HG03469 (cell line): ENCODE measurements at regions not wholly inside any gene's neighbourhood (a gene's known extent, or its start where the extent isn't known, plus 50 kb on each side); places are given as distances from the start of the nearest gene placed in this dataset.

ENCODE experiments used
- ATAC-seq: cut with Tn5 transposase; IDR thresholded peaks from one replicate; pipeline ENCODE4 v1.9.1; 2021; ENCODE audit warnings: mild to moderate bottlenecking, moderate library complexity, moderate number of reproducible peaks; ENCODE audit not compliant: unreplicated experiment

GRCh38 chr22:48662476-48663135 is 1165.1 kb downstream of the BRD1 start:
- no peak for ATAC-seq

DNA sequence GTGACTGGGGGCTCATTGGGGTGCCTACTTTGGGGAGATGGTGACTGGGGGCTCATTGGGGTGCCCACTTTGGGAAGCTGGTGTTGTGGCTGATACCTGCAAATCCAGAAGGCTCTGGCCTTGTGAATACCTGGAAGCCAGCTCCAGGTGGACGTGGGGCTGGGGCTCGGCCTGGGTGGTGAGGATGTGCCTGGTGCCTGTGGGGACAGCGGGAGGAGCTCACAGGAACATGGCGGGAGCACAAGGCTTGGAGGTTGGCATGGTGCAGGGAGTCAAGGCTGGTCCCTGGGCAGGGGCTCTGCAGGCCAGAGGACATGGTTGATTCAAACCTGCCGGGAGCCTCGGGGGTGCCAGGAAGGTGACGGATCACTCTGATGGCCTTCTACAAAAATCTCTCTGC is 1165.7 kb downstream of the BRD1 start:
- ATAC-seq, result no peak

DNA sequence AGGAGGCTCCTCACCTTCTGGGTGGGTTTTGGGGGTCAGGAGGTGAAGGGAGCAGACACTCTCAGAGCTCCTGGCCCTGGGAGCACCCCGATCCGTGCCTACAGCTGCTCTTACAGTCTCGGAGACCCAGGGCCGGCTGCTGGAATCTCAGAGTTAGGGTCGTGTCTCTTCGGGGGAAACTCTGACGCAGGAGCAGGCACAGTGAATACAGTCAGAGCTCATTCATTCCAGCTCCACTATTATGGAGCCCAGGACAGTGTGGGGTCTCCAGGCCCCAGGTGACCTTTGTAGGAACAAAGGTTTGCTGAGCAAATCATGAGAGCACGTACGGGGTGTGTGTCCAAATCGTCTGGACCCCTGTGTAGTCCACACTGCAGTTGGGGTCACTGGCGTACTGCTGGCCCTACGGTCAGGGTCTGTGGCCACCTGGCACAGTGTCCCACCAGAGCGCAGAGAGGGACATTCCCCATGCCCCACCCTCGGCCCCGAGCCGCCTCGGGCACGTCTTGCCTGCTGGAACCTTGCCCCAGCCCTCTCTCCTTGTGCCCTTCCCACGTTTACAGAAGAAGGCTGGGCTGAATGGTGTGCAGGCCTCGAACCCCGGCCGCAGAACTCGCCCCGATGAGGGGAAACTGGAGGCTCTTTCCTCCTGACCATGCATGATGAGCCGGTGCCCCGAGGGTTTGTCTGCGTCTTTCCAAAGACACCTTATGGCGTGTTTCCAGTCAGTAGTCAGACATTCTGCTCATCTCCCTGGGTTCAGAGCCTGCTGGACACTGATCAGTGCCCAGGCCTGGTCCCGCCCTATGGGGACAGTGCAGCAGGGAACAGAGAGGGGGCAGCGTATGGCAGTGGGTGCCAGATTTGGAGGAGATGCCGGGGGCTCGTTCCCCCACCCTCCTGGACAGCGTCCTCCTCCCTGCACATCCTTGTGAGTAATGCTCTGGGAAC is 1166.6 kb downstream of the BRD1 start:
- ATAC-seq, result no peak

DNA sequence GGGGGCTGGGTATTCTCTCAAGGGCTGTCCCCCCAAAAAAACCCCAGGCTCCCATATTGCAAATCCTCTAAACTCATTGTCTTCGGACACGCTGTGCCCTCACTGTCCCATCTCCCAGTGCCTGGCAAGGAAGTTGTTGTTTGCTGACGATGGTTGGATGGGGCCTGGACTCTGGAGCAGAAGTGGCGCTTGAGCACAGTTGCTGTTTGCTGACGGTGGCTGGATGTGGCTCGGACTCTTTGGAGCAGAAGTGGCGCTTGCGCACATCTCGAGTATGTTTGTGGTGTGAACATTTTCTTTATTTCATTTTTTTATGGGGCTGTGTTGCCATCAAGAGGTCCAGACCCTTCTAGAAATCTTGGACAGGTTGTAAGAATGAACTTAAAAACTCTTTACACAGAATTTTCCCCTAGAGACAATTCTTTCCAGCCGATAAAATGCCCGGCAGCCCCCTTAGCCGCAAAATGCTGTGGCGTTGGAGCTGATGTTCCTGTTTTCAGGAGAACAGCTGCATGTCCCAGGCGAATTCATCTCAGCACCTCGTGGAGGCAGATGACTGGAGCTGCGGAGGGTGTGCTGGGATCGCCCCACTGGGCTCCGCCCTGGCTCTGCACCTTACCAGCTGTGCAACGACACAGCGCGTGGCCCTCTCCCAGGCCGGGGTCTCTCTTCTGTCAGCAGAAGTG is 1167.4 kb downstream of the BRD1 start:
- no peak for ATAC-seq

- ATAC-seq, result no peak
These were observed 1168.2 kb downstream of the BRD1 start for GRCh38 chr22:48659404-48659996.

GRCh38 chr22:48658871-48659270 is 1168.8 kb downstream of the BRD1 start:
- ATAC-seq, result no peak

GRCh38 chr22:48658246-48658645 is 1169.4 kb downstream of the BRD1 start:
- no peak for ATAC-seq

DNA sequence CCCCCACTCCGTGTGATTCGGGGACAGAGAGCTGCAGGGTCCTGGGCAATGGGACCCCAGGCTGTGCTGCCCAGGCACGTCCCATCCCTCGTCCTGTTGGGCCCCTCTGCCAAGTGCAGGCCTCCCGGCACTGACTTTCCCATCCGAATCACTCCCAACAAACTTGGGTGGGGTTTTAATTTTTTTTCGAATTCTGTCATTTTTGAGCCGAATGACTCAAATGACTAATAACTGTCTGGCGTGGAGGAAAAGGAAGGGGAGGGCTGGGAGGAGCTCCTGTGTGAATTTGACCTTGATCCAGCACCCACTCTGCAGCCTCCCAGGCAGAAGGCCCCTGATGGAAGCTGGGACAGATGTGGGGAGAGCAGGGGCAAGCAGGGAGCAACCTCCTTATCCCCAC is 1173.2 kb downstream of the BRD1 start:
- no peak for ATAC-seq

DNA sequence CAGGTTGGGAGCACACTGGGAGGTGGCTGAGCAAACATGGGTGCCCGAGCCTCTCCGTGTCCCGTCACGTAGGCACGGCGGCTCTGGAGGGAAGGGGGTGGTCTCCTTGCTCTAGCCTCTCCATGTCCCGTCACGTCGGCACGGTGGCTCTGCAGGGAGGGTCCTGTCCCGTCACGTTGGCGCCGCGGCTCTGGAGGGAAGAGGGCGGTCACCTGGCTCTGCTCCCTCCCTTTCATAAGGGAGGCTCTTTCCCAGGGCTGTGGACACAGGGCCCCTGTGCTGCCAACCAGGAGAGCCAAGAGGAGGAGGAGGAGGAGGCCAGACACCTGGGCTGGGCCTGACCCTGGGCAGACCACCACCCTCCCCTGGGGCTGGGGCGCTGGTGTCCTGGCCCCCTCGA is 1173.7 kb downstream of the BRD1 start:
- ATAC-seq, result no peak

DNA sequence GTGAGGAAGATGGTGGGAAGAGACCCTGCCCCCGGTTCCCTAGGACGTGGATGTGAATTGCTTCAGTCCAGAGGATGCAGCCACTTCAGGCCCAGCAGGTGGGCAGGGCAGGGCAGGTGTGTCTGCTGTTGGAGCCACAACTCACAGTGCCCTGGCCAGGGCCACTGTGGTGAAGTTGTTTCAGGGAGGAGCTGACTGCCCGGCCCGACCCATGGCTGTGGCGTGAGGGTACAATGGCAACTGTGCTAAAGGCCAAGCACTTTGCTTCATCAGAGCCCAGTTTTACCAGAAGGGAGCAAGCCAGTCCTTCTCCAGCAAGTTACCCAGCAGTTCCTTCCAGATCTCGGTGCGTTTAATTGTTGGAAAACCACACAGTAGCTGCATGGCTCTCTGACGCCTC is 1174.4 kb downstream of the BRD1 start:
- no peak for ATAC-seq

- no peak for ATAC-seq
These were observed 1174.9 kb downstream of the BRD1 start for GRCh38 chr22:48652796-48653195.

GRCh38 chr22:48651981-48652538 is 1175.6 kb downstream of the BRD1 start:
- ATAC-seq, result no peak

GRCh38 chr22:48651036-48651890 is 1176.4 kb downstream of the BRD1 start:
- no peak for ATAC-seq

DNA sequence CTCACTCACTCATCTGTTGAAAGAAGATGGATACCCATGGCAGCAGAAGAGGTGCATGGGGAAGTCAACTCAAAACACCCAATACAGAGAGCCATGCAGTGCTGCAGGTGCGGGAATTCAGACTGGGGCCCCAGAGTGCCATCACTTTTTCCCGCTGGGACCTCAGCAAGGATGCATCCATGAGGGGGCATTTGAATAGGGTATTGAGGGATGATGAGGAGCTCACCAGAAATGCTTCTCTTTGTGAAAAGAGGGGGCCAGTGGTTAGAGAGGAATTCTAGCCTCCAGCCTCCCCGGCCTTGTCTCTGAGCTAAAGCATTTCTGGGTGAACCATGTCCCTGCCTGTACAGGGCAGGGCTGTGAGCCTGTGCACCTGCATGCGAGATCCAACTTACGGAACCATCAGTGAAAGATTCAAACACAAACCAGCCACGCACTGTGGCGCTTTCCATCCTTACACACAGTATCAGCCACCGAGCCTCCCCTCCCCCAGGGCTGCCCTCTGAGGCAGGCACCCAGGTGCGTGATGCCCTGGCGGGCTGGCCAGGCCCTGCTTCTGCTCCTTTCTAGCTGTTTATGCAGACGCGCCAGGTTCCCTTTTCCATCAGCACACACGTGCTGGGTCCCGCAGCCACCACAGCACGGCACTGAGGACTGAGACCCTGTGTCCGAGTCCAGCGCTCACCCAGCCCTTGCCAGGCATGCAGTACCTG is 1177.2 kb downstream of the BRD1 start:
- no peak for ATAC-seq

- no peak for ATAC-seq
These were observed 1178.2 kb downstream of the BRD1 start for GRCh38 chr22:48649466-48649865.

- ATAC-seq, result no peak
These were observed 1178.6 kb downstream of the BRD1 start for GRCh38 chr22:48649031-48649430.

DNA sequence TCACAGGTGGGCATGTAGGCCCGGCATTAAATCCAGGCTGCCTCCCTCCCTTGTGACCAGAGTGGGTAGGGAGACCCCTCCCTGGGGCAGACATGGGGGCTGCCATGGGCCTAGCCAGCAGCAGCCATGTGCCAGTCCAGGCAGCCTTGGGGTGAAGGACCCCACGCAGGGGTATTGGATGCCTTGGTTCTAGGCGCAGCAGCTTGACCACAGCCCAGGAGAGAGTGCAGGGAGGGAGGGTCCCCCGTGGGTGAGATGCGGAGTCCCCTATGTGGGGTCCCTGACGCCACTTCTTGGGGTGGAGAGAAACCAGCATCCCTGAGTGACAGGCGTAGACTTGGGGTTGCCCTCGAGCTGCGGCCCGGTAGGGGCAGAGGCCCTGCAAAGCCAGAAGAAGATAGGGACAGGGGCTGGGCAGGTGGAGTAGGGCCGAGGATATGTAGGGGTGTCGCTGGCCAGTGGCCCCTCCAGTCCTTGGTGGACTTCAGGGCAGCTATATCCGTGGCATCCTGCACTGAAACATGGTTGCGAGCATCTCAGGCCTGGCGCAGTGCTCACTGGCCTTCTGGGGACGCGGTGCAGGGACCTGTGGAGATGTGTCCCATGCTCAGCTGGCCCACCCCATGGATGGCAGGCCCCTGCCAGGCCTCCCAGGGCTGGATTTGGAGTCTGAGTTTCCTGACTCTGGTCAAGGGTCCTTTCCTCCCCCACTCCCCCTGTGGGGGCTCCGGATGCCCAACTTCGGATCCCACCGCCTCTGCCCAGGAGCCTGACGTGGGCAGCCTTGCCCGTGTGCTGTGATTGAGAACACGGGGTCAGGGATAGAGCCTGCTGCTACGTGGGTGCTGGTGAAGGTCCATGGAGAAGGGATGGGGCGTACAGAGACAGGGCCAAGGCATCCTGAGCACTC is 1179.8 kb downstream of the BRD1 start:
- no peak for ATAC-seq

DNA sequence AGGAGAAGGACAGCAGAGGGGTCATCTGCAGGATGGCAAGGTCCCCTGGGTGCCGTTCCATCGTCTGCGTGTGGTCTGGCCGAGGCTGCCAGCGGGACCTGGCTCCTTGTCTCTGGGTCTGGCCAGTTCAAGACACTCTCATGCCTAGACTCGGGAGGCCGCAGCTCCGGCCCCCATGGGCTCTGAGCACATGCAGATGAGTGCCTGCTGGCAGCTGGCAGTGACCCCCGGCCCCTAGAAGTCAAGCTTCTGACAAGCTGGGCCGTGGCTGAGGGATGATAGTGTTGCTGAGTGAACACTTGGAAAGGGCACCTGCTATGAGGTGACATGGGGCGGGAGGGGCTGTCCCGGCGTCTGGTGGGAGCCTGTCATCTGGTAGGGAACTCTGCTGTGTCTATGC is 1180.6 kb downstream of the BRD1 start:
- no peak for ATAC-seq
